AG04449 (cell line): ENCODE measurements at regions not wholly inside any gene's neighbourhood (a gene's known extent, or its start where the extent isn't known, plus 50 kb on each side); places are given as distances from the start of the nearest gene placed in this dataset.

Experiments
- CTCF ChIA-PET: fragments of 350-600 bp; formaldehyde crosslinking; extraction: SDS; loops from one replicate; lab custom pipeline; 2021; ENCODE audit warnings: antibody characterized with exemption; lab: Yijun Ruan, JAX
- POLR2A ChIA-PET: fragments of 400-600, 350-600 bp; formaldehyde crosslinking; extraction: SDS; loops from one replicate; lab custom pipeline; 2020; ENCODE audit warnings: antibody characterized with exemption, inconsistent platforms; lab: Yijun Ruan, JAX
- DNase-seq: peaks from one replicate; pipeline ENCODE4 v3.0.0-alpha.2; 2010; ENCODE audit warnings: low read depth, low spot score
- H3K4me3 ChIP-seq: 2 replicates; pipeline ENCODE4 v1.5.1; 2011; ENCODE audit warnings: low read depth, mild to moderate bottlenecking, control low read depth, low read length
- TF ChIP-seq, protein P1 (sequence below): IDR thresholded peaks from one replicate; pipeline ENCODE4 v1.5.1; 2011; ENCODE audit warnings: mild to moderate bottlenecking, moderate library complexity, low read length, control low read depth, inconsistent platforms; ENCODE audit not compliant: insufficient read depth; ENCODE audit errors: missing control alignments

DNA sequence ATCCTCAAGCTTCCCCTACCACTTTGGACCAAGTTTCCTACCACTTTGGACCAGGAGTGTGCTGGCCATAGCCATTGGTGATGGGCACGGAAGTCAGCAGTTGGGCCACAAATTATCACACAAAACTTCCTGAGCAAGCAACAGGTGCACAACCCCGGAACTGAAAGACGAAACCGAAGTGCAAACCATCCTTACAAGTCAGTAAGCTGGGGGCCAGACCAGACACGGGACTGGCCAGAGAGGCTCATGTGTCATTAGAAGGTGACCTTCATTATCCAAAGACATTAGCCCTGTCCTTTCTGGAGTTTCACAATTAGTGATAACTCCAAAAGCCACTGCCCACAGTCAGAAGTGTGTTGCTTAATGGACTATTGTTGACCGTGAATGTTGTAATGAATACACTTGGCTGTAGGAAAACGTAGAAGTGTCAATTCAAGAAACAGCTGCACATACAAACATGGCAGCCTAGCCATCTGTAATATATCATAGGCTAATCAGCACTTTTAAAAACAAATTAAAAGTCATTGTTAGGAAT lies 244.1 kb upstream of the IRS2 start:
- TF ChIP-seq, protein P1, sequence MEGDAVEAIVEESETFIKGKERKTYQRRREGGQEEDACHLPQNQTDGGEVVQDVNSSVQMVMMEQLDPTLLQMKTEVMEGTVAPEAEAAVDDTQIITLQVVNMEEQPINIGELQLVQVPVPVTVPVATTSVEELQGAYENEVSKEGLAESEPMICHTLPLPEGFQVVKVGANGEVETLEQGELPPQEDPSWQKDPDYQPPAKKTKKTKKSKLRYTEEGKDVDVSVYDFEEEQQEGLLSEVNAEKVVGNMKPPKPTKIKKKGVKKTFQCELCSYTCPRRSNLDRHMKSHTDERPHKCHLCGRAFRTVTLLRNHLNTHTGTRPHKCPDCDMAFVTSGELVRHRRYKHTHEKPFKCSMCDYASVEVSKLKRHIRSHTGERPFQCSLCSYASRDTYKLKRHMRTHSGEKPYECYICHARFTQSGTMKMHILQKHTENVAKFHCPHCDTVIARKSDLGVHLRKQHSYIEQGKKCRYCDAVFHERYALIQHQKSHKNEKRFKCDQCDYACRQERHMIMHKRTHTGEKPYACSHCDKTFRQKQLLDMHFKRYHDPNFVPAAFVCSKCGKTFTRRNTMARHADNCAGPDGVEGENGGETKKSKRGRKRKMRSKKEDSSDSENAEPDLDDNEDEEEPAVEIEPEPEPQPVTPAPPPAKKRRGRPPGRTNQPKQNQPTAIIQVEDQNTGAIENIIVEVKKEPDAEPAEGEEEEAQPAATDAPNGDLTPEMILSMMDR, result no peak
- CTCF ChIA-PET, result no interaction called here
- POLR2A ChIA-PET, result no interaction called here
- DNase-seq, result no peak
- H3K4me3 ChIP-seq, result no peak overlapping the region

DNA sequence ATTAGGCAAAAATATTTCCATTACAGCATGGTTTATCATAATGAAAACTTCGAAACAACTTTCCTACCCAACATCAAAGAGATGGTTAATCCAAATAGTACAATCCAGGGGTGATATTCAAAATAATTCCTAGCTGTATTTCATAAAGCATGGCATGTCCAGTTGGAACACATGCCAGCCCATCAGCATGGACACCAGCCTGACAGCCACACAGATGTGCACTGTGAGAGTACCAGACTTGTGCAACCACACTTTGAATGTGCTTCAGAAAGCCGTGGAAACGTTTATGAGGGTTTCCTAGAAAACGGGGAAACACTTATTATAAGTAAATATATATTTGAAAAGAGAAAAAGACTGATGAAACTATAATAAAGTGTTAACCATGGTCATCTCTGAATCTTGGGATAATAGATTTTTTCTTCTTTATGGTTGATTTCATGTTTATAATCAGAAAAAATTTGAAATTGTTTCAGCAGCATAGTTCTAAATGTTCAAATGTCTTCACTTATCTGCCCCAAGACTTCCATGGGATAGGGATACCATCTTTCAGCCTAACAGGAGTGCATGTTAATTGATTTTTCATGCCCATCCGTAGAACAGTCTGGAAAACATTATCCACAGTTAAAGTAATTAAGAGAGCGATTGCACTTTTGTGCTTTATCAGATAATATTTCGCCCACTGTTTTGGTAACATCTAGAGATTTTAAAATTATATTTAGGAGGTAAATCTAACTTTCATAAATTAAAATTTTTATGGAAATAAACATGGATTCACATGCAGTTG lies 242.6 kb upstream of the IRS2 start:
- POLR2A ChIA-PET, result no interaction called here
- DNase-seq, result no peak
- CTCF ChIA-PET, result no interaction called here
- TF ChIP-seq, protein P1, result no peak
- no peak overlapping the region for H3K4me3 ChIP-seq

DNA sequence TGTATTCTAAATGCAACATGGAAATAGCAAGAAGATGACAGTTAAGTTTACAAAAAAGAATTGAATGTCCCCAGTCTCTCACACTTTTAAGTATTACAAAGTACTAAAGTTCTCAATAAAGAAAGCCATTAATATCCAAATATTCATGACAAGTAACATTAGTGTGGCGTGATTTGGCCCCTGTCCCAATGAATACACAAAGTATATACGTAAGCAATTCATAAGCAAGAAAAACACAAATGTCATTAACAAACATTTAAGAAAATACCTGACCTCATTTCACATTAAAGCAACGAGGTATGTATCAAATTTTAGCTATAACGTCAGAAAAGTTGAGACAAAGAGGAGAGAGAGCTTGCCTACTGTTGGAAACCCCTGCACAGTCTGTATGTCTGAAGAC lies 241.9 kb upstream of the IRS2 start:
- TF ChIP-seq, protein P1, result no peak
- POLR2A ChIA-PET, result no interaction called here

DNA sequence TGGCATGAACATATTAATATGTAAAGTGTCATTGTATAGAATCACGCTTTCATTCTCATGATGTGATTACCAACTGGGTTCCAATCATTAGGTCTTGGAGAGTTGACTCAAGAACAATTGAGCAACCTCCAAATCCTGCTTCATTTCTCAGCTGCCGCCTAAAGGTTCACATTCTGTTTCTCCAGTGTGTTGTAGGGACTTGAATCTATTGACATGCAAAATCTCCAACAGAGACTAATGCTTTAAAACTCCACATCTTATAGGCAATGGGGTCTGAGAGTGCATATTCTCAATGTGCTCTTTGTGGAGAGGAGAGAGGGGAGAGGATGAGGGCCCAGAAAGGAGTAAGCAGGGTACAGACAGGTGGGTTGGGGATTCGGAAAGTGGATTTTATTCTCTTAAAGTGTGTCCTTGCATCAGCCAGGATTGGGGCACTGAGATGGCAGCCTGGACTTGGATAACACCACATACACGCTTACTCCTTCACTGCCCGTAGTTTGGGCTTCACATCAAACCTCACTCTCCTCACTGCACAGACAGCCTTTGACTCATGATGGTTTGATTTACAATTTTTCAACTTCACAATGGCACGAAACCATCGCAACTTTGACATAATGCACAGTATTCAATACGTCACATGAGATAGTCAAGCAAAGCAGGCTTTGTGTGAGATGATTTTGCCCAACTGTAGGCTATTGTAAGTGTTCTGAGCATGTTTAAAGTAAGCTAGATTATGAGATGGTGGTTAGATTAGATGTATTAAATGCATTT lies 241.3 kb upstream of the IRS2 start:
- POLR2A ChIA-PET, result no interaction called here
- DNase-seq, result no peak
- CTCF ChIA-PET, result no interaction called here
- TF ChIP-seq, protein P1, result no peak
- no peak overlapping the region for H3K4me3 ChIP-seq

More for the DNA sequence above, 241.9 kb upstream of the IRS2 start:
- no peak overlapping the region for H3K4me3 ChIP-seq
- DNase-seq, result no peak
- CTCF ChIA-PET, result no interaction called here

DNA sequence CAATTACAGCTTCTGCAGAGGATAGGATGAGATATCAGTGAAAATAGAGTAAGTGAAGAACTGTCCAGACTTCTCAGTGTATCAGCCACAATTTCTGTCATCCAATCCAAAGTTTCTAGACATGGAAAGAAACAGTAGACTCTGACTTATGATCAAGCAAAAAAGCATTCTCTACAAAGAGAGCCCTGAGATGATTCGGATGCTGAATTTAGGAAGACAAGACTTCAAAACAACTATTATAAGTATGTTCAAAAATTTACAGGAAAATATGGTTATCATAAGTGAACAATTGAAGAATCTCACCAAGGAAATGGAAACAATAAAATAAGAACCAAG lies 238.2 kb upstream of the IRS2 start:
- TF ChIP-seq, protein P1, result no peak
- H3K4me3 ChIP-seq, result no peak overlapping the region
- ChIA-PET POLR2A (no interaction called here), CTCF (no interaction called here)
- DNase-seq, result no peak
